NB4 (cell line): ENCODE measurements at regions not wholly inside any gene's neighbourhood (a gene's known extent, or its start where the extent isn't known, plus 50 kb on each side); places are given as distances from the start of the nearest gene placed in this dataset.
"Not testable (repeated sequence)": the region's sequence is repeated elsewhere in the genome, so short reads cannot be mapped to it uniquely, and the experiment has no call there.

Source experiments
- DNase-seq: peaks from one replicate; pipeline ENCODE4 v3.0.0; 2010; ENCODE audit warnings: low read depth
- H3K4me3 ChIP-seq: one replicate; pipeline ENCODE4 v1.5.1; 2011; ENCODE audit warnings: mild to moderate bottlenecking, low read depth, low read length, moderate library complexity
- MAX ChIP-seq: IDR thresholded peaks from 2 replicates; pipeline ENCODE4 v1.6.1; 2011; ENCODE audit warnings: low read depth, low read length
- MYC ChIP-seq: IDR thresholded peaks from 2 replicates; pipeline ENCODE4 v1.6.1; 2011; ENCODE audit warnings: low read depth, low read length
- POLR2A ChIP-seq: IDR thresholded peaks from 2 replicates; pipeline ENCODE4 v1.6.1; 2011; ENCODE audit warnings: mild to moderate bottlenecking; ENCODE audit not compliant: insufficient read length; ENCODE audit errors: extremely low read depth
- TF ChIP-seq, protein P1 (sequence below): IDR thresholded peaks from one replicate; pipeline ENCODE4 v1.5.1; 2012; ENCODE audit warnings: low read depth, low read length

DNA sequence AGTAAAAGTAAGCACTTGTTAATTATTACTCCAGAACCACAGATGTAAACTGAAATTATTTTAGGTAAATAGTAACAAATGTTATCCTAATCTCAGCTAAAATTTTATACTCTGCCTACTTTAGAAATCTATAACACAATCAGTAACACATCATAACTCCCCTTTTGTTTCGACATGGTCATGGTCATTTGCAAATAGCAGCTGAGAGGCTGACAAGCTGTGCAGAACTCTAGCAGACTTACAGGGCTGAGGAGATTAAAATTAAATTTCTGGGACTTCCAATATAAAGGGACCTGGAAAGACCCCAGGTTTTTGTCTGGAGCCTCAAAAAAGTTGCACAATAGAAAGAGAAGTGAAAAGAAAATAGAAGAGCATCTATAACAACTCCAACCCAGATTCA, 88.8 kb downstream of the PRL start:
- TF ChIP-seq MYC (no peak), POLR2A (no peak), MAX (no peak)
- TF ChIP-seq, protein P1, sequence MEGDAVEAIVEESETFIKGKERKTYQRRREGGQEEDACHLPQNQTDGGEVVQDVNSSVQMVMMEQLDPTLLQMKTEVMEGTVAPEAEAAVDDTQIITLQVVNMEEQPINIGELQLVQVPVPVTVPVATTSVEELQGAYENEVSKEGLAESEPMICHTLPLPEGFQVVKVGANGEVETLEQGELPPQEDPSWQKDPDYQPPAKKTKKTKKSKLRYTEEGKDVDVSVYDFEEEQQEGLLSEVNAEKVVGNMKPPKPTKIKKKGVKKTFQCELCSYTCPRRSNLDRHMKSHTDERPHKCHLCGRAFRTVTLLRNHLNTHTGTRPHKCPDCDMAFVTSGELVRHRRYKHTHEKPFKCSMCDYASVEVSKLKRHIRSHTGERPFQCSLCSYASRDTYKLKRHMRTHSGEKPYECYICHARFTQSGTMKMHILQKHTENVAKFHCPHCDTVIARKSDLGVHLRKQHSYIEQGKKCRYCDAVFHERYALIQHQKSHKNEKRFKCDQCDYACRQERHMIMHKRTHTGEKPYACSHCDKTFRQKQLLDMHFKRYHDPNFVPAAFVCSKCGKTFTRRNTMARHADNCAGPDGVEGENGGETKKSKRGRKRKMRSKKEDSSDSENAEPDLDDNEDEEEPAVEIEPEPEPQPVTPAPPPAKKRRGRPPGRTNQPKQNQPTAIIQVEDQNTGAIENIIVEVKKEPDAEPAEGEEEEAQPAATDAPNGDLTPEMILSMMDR = no peak
- no peak overlapping the region for H3K4me3 ChIP-seq
- DNase-seq = no peak

DNA sequence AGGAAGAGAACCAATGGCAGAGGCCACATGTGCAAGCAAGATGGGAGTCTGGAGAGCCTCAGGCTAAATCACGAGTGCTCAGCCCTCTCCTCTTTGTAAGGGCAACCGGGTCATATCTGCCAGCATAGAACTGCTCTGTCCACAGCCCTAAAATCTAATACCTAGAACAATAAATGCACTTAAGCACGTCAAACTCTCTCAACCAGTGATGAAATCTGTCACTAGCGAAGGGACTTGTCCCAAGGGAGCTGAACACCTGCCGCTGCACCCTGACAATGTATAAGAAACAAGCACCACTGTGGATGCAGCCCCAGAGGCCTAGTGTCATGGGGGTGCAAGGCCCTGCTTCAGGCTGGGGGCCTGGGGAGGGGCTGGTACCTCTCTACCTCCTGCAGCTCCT, 82.5 kb downstream of the PRL start:
- H3K4me3 ChIP-seq = no peak overlapping the region
- DNase-seq = no peak
- TF ChIP-seq MAX (no peak), MYC (no peak), POLR2A (no peak)
- TF ChIP-seq, protein P1 = no peak

DNA sequence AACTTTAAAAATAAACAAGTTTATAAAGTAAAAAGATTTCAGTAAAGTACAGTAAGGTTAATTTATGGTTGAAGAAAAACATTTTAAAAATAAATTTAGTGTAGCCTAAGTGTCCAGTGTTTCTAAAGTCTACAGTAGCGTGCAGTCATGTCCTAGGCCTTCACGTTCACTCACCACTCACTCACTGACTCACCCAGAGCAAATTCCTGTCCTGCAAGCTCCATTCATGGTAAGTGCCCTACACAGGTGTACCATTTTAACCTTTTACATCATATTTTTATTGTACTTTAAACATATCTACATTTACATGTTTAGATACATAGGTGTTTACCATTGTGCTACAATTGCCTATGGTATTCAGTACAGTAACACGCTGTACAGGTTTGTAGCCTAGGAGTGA, 81.4 kb downstream of the PRL start:
- not testable (repeated sequence) for H3K4me3 ChIP-seq, DNase-seq

GRCh38 chr6:22218410-22218809, 78.4 kb downstream of the PRL start:
- TF ChIP-seq MYC (no peak), MAX (no peak), POLR2A (no peak)
- TF ChIP-seq, protein P1 = no peak
- H3K4me3 ChIP-seq = no peak overlapping the region
- DNase-seq = no peak

GRCh38 chr6:22219925-22220324, 76.9 kb downstream of the PRL start:
- DNase-seq = no peak
- no peak overlapping the region for H3K4me3 ChIP-seq
- TF ChIP-seq MYC (no peak), MAX (no peak), POLR2A (no peak)
- TF ChIP-seq, protein P1 = no peak

DNA sequence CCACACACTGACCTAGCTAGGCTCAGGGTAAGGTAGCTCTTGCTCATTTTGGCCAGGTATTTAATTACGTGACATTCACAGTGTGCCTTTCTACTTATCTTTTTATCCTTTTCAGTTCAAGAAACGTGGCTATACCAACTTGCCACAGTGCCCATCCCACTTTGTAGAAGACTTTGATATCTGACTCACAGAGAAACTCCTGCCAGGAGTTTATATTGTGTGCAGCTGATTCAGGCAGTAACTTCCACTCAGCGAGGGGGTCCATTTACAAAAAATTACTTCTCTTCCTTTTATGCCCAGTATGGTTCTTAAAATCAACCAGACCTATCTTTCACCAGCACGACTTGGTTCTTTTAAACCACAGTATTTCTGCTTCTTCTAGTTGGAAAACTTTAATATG, 75.6 kb downstream of the PRL start:
- TF ChIP-seq, protein P1 = no peak
- no peak for TF ChIP-seq MAX
- no peak overlapping the region for H3K4me3 ChIP-seq
- no peak for DNase-seq
